NCI-H2107 treated with DMSO at 0.1 percent for 48 hours (cell line): ENCODE measurements at regions not wholly inside any gene's neighbourhood (a gene's known extent, or its start where the extent isn't known, plus 50 kb on each side); places are given as distances from the start of the nearest gene placed in this dataset.

Experiments used
- DNase-seq: peaks from one replicate; lab custom pipeline; 2025; ENCODE audit not compliant: unreplicated experiment; lab: John Stamatoyannopoulos, UW

GRCh38 chr4:186018261-186018660, 50.7 kb upstream of the TLR3 start:
- DNase-seq, result no peak

GRCh38 chr4:186018784-186019183, 50.2 kb upstream of the TLR3 start:
- no peak for DNase-seq
